Gastrocnemius medialis (tissue), 4 donors: ENCODE measurements at regions not wholly inside any gene's neighbourhood (a gene's known extent, or its start where the extent isn't known, plus 50 kb on each side); places are given as distances from the start of the nearest gene placed in this dataset.

Experiments
- POLR2A ChIP-seq, 2 donors: fragments of 450-650 bp; IDR thresholded peaks; one replicate each; pipeline ENCODE4 v1.6.1; 2017; ENCODE audit warnings: antibody characterized with exemption in 2 of 2, mild to moderate bottlenecking in 2 of 2, moderate library complexity in 2 of 2
- TF ChIP-seq, protein P1 (sequence below), 5 experiments: fragments of 450-650 bp in 3 of 5; fragments of 200-600 bp in 2 of 5; sonication (generic) in 2 of 5; IDR thresholded peaks in 4 of 5; conservative IDR thresholded peaks in 1 of 5; 1 replicate in 4 of 5; 2 replicates in 1 of 5; pipeline ENCODE4 v1.5.1; 2016 to 2019; ENCODE audit warnings: antibody characterized with exemption in 5 of 5, mild to moderate bottlenecking in 3 of 5, moderate library complexity in 3 of 5

DNA sequence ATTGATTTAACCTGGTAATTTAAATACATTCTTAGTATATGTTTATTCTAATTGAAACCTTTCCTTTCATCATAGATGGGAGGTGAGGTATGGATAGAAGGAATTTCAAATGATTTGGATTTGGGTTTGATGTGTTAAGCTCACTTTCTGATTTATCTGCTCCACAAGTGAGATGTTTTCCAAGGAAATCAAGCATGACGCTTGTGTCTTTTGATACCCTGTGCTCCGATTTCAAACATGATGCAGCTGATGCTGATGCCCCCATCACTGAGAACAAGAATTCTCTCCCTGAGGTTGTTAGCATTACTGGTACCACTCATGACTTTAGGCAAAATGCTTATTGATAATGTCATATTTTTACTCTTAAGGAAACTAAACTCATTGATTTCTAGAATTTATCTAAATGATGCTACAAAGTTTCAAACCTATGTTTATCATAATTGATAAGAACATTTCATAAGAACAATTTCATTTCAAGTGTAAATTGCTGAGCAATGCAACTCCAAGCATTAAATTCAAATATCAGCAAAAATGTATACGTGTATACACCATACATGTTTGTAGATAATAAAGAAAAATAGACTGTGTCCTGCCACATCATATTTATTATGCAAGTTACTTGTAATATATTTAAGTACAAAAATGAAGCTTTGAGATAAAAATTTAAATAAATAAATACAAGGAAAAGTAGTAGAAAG is 75.5 kb upstream of the LRIG3 start:
- TF ChIP-seq, protein P1, sequence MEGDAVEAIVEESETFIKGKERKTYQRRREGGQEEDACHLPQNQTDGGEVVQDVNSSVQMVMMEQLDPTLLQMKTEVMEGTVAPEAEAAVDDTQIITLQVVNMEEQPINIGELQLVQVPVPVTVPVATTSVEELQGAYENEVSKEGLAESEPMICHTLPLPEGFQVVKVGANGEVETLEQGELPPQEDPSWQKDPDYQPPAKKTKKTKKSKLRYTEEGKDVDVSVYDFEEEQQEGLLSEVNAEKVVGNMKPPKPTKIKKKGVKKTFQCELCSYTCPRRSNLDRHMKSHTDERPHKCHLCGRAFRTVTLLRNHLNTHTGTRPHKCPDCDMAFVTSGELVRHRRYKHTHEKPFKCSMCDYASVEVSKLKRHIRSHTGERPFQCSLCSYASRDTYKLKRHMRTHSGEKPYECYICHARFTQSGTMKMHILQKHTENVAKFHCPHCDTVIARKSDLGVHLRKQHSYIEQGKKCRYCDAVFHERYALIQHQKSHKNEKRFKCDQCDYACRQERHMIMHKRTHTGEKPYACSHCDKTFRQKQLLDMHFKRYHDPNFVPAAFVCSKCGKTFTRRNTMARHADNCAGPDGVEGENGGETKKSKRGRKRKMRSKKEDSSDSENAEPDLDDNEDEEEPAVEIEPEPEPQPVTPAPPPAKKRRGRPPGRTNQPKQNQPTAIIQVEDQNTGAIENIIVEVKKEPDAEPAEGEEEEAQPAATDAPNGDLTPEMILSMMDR (IDR thresholded peaks at IDR 0.05 in 4 of 5, conservative IDR thresholded peaks at IDR 0.05 in 1 of 5) = no peak
- TF ChIP-seq POLR2A (IDR thresholded peaks at IDR 0.05) = no peak
